AG08396 (cell line): ENCODE measurements at regions not wholly inside any gene's neighbourhood (a gene's known extent, or its start where the extent isn't known, plus 50 kb on each side); places are given as distances from the start of the nearest gene placed in this dataset.

ENCODE experiments used
- DNase-seq: peaks from one replicate; pipeline ENCODE4 v3.0.0; 2012; ENCODE audit warnings: low spot score, mixed read lengths

DNA sequence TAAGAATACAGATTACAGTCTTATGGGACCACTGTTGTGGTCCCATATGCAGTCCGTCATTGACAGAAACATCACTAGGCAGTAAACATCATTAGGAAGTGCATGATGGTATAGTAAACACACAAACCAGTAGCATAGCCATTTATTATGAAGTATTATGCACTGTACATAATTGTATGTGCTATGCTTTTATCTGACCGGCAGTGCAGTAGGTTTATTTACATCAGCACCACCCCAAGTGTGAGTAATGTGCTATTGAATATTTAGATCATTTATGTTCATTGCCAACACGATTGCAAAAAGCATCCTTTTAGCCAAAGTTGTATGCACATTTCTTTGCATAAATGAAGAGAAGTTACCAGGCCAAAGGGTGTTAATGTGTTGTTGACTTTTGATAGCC is 531.6 kb upstream of the TBX3 start:
- no peak for DNase-seq

DNA sequence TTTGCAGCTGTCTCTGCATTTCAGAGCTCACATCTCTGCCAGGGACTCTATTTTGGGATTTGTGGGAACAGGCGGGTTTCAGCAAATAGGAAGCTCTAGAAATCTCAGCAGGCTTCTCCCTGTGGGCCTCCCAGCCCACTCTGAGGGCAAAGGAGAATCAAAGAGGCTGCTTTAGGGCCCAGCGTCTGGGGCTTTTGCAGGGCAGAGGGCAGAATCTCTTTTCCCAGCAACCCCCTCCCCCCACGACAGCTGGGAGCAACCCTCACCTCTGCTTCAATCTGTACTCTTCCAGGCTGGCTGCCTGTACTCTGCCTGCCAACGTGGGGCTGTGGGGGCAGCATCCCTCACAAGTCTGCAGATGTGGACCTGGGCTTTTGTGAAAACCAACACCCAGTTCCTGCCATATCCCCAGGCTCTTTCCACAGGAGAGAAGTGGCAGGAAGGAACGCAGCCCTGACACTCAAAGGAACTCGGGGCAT is 529.6 kb upstream of the TBX3 start:
- DNase-seq: no peak

DNA sequence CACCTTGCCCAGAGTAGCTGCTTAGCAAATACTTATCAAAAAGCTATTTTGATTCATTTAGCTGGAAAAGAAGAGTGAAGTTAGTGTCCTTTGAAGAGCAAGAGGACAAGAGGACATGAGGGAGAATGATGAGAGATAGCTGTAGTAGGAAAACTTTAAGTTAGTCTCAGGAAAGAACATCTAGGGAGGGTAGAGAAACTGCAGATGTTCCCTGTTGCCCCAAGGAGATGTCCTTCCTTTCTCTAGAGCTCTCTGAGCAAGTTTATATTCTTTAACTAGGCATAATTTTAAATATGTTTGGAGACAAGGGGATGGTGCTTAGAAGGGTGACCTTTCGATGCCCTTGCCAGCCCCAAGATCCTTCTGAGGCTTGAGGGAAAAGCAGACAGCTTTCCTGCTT is 529.1 kb upstream of the TBX3 start:
- no peak for DNase-seq

DNA sequence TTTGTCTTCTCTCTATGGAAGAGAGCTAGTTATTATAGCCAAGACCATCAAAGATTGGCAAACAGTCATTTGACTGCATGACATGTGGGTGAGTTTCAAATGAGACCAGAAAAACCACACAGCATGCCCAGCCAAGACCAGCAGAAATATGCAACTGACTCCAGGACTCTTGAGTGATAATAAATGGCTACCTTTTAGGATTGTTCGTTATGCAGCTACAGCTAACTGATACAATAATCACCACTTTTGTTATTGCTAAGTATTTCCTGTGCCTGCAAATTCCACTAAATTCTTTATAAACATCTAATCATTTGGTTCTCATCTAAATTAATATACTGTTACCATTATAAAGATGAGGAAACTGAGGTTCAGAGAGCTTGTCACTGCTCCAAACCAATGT is 528.4 kb upstream of the TBX3 start:
- DNase-seq: no peak

DNA sequence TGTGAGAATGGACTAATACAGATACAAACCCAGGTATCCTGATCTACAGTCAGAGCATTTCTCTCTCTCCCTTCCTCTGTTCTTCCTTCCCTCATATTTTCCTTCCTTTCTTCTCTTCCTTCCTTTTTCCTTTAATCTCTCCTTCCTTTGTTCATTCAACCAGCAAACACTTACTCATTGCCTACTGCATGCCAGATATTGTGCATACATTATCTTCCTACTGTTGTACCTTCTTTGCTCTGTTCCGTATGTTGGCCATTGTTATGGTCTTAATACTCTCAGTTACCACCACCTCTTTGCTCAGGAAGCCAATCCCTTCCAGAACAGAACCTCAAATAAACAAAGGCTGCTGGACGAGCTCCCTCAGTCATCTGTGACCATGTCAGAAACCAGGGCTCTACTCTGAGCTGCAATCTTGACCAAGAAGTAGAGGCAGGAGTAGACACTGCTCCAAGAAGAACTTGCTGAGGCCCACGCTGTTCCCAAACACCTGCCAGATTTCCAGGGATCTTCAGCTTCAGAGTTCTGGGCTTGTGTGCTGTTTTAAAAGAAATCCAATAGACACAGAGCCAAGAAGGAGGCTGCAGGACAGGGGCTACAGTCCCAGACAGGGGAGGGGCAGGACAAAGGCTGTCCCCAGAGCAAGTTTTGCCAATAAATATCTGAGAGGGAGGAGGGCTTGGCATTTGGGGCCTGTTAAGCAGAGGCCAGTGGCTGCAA is 526.7 kb upstream of the TBX3 start:
- DNase-seq: no peak

- DNase-seq: no peak
These were observed 525.3 kb upstream of the TBX3 start for GRCh38 chr12:115209230-115209629.

DNA sequence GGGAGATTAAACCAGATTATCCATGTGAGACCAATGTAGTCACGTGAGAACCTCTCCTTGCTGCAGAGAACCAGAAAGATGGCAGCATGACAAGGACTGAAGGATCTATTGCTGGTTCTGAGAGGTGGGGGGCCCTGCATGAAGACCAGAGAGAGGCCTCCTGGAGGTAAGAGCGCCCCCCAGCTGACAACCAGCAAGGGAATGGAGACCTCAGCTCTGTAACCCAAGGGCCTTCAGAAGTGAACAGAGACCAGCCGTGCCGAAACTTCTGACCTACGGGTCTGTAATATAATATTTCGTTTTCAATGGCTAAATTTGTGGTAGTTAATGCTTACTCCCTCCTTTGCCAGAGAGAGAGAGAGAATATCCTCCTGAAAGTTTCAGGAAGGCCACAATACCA is 524.1 kb upstream of the TBX3 start:
- no peak for DNase-seq

DNA sequence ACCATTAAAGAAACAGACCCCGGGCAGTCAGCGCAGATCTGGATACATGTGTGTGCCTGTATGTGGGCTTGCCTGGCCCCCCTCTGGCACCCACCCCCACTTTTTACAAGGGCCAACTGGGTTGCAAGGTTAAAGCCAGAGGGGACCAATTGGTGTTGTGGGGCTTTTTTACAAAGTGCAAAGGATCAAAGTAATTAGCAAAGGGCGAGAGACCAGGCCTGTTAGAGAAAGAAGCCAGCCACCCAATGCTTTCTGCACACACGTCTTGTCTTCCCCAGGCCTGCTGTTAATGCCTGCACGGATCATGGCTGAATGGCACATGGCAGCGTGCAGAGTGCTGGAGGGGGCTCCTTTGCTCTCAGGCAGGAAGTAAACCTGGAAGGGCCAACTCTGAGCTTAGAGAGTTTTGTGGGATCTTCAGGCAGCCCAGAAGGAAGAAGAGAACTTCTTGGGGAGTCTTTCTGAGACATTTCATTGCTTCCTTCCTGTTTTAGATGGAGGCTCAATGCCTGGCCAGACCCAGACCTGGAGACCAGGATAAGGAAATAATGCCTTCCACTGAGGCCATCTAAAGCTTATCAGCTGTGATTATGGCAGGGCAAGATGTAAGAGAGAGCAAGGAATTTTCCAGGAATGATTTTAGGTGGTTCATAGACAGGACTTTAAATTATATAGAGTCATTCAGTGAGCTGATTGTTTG is 523.4 kb upstream of the TBX3 start:
- DNase-seq: no peak

- DNase-seq: no peak
These were observed 522.8 kb upstream of the TBX3 start for GRCh38 chr12:115206801-115207200.

DNA sequence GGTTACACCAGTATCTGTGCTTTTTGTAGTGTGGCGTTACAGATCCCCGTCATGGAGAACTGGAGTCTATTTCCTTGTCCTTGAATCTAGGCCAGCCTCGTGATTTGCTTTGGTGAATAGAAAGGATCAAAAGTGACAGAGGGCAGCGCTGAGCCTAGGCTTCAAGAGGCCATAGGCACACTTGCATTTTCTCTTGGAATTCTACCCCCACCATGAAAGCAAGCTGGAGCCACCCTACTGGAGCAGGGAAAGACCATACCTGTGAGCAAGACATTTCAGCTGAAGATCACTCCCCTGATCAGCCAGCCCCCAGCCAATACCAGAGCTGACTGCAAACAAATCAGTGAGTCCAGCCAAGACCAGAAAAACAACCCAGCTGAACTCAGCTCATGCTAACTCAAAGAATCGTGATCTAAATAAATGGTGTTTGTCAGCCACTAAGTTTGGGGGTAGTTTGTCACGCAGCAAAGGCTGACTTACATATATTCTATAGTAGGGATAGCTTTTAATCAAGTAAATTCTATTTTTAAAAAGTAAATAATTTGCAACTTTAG is 521.9 kb upstream of the TBX3 start:
- no peak for DNase-seq

- DNase-seq: no peak
These were observed 521.2 kb upstream of the TBX3 start for GRCh38 chr12:115204957-115205754.

GRCh38 chr12:115203701-115204100 is 519.7 kb upstream of the TBX3 start:
- no peak for DNase-seq

DNA sequence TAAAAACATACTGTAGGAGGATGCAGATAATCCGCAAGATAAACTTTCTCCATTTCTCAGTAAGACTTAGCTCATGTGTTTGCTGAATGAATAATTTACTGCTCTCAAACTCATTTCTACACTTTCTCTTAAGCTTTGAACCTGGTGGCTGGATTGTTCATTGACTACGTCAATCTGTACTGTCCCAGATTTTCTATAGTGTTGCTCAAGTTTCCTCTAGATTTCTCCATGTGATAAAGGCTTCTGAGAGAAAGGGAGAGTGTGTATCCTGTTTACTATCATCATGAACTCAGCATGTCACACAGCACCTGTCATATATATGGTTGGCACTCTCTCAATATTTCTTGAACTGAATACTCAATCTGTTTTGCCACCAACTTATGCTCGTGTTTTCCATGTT is 518.0 kb upstream of the TBX3 start:
- no peak for DNase-seq

DNA sequence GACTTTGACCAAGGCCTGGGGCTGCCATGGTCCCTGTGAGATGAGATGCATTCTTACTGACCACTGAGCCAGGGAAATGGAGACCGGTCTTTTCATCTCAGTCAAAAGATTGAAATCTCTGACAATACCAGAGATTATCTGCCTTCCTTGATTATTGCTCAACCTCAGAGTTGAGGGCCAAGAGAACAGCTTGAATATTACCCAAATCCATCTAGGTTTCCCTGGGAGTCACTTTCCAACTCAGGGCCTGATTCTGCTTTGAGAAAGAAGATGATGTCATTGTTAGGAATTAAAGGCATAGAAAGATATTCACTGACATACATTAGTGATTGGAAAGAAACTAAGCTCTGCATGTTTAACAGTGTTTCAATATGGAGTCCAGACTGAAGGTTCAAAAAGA is 515.9 kb upstream of the TBX3 start:
- DNase-seq: peak; percentile 17

- no peak for DNase-seq
These were observed 510.9 kb upstream of the TBX3 start for GRCh38 chr12:115194857-115195256.

GRCh38 chr12:115194448-115194847 is 510.5 kb upstream of the TBX3 start:
- no peak for DNase-seq

DNA sequence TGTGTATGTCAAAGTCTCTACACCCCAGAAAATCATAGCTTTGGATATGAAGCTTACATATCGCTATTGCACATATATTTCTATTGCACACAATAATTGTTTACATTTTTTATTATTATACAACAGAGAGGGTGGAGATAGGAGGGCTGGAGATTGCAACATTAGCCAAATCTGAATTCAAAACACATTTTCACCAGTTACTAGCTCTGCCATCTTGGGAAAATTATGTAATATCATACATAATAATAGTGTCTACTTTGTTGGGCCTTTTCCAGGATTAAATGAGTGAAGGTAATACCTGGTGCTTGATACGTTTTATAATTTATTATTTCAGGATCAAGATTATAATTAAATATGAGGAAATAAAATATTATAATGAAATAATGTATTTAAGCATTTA is 507.4 kb upstream of the TBX3 start:
- DNase-seq: no peak

DNA sequence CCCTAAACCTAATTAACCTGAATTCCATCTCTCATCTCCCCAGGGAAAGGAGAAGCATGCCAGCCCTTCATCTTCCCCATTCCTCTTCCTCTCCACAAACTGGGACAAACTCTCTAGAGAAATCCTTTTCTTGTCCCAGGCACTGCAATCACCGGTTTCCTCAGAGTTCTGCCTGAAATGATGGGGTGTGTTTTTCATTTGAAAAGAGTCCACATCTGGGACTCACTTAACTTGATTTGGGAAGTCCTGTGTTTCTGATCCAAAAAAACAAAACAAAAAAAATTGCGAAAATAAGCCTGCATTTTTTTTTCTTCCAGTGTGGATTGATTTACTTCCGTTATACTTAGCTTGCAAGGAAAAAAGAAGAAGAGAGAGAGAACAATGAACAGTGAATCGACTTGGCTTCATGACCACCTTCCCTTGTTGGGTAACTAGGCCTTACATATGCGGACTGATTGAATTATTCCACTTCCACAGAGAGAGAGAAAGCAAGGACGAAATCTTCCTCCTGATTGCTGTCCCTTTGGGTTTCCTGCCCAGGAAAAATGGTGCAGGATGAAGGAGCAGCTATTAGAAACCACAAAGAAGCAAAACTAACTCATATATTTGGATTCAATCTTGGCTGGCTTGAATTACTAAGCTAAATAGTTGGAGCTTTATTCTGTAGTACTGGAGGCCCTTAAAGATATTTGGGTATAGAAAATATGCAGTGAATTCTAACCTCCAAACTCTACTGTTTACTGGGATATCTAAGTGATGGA is 506.2 kb upstream of the TBX3 start:
- no peak for DNase-seq

GRCh38 chr12:115185506-115185905 is 501.5 kb upstream of the TBX3 start:
- DNase-seq: no peak

GRCh38 chr12:115183752-115184151 is 499.8 kb upstream of the TBX3 start:
- DNase-seq: no peak

- DNase-seq: no peak
These were observed 493.9 kb upstream of the TBX3 start for GRCh38 chr12:115177899-115178298.
